GM12892 (cell line): ENCODE measurements at regions not wholly inside any gene's neighbourhood (a gene's known extent, or its start where the extent isn't known, plus 50 kb on each side); places are given as distances from the start of the nearest gene placed in this dataset.
"Not testable (repeated sequence)": the region's sequence is repeated elsewhere in the genome, so short reads cannot be mapped to it uniquely, and the experiment has no call there.

Experiments used
- POLR2AphosphoS5 ChIP-seq: IDR thresholded peaks from 2 replicates; pipeline ENCODE4 v1.6.1; 2011; ENCODE audit warnings: low read depth, low read length, control low read depth
- TAF1 ChIP-seq: IDR thresholded peaks from 2 replicates; pipeline ENCODE4 v1.6.1; 2011; ENCODE audit warnings: low read depth, mild to moderate bottlenecking, control low read depth, low read length, borderline replicate concordance

DNA sequence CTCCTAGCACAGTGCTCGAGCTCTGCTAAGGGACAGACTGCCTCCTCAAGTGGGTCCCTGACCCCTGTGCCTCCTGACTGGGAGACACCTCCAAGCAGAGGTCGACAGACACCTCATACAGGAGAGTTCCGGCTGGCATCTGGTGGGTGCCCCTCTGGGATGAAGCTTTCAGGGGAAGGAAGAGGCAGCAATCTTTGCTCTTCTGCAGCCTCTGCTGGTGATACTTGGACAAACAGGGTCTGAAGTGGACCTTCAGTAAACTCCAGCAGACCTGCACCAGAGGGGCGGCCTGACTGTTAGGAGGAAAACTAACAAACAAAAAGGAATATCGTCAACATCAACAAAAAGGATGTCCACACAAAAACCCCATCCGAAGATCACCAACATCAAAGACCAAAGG, 60.6 kb upstream of the DCN start:
- TF ChIP-seq POLR2AphosphoS5, TAF1: not testable (repeated sequence)
